Stimulated activated CD8-positive, alpha-beta memory T cell treated with anti-CD3 and anti-CD28 coated beads, Interleukin-2, amount 100 ng/mL, for 1 hour (primary cell): ENCODE measurements at regions not wholly inside any gene's neighbourhood (a gene's known extent, or its start where the extent isn't known, plus 50 kb on each side); places are given as distances from the start of the nearest gene placed in this dataset.

ENCODE experiments used
- DNase-seq, 2 donors: peaks; one replicate each; pipeline ENCODE4 v3.0.0-alpha.2; 2020; ENCODE audit warnings: low read depth in 2 of 2

DNA sequence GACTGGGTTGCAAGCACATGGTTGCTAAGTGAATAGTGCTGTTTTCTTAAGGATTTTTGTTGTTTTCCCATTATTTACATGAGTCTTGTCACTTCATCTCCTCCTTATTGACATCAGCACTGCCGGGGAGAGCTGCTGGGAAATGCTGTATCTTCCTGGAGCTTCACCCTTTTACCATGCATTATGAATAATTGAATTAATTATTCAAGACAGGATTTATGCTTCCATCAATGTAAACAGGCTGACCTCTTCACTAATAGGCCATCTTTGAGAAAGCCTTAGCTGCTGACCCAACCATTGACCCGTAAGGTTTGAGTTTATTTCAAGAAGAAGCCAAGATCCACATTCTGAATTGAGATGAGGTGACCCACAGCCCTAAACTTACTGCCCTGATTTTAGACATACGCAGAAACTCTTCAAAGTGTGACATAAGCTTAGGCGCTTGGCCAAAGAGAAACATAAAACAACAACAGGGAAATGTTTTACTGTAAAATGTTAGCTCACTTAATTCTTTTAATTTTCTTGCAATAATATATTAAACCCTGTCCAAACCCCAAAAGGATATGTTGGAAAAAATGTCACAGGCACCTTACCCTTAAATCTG is 365.5 kb upstream of the SYT4 start:
- DNase-seq = no peak

DNA sequence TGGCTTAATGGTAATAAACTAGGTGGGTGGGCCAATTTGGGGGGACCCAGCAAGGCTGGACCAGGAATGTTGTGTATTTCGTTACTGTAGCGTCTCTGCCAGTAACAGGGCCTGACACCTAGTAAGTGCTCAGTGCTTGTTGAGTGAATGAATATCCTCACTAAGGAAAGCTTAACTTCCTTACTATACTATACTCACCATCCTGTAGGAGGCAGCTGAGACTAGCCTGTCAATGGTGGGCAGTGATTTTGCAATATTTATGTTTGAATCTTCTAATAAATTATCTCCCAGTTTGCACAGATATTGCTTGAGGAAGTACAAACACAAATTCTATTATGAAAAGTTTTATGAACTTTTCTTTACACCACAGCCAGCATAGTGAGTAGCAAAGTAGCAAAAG is 370.7 kb upstream of the SYT4 start:
- no peak for DNase-seq

DNA sequence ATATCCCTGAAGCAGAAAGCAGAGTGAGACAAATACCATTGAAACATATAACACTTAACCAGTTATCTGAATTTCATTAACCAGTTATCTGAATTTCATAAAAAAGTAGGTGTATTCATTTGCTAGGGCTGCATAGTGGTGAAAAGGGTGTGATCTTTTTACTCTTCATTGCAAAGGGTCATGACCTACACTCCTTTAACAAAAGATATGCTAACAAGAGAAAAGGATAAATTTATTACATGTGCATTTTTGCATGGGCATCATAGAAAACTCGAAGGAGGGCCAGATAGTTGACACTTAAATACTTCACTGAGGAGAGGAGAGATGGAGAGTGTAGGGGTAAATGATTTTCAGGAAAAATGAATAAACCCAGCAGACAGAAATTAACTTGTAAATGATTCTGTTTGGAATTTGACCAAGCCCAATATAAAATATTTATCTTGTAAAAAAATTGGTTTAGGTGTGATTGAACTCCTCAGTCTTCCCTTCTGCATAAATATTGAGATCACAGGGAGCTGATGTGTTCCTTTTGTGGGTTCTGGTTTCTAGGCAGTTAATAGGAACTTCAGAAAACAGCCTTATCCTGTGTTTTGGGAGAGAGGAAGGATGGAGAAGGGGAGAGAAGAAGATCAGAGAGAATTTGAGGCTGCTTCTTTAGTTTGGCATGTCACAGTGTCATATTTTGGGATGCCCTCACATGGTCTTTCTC is 372.5 kb upstream of the SYT4 start:
- DNase-seq = no peak

DNA sequence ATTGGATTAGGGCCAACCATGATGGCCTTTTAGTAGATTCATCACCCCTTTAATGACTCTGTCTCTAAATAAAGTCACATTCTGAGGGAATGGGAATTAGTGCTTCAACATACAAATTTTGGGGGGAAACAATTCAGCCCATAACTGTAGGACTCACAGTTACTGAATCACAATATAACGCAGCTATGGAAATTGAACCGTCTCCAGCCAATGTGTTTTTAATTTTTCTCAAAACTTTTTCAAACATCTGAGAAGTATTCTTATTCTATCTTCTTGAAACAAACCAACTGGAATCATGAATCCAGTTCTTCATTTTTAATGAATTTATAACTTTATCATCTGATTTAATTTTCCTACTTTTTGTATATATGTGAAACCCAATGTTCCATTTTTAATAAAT is 373.1 kb upstream of the SYT4 start:
- no peak for DNase-seq

DNA sequence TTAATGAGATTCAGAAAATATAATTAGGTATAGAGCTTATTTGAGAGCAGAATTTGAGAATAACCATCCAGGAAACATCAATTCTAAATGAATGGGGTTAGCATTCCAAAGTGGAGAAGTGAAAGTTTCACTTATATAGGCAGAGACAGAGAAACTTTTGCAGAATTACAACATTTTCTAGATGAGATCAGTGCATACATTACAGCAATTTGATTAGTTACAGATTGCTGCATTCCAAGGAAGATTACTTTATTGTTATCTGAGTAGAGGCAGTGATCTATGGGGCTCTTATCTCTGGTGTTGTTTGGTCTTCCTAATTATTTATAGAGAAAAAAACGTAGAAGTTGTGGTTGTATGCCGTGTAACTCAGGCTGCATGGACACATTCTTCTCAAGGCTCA is 373.8 kb upstream of the SYT4 start:
- no peak for DNase-seq

DNA sequence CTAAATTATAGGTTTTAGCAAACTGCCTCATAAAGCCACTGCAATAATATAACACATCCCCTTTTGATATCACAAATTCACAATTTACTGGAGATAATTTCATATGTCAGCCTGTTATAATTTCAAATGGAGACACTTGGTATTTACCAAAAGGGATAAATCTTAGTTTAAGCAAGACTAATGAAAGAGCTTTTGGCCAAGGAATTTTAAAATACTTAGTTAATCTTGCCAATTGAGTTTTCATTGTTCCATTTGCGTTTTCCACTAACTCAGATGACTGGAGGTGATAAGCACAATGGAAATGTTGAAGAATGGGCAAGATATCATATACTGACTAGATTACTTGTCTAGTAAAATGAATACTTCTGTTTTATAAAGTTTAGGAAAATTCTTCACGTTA is 379.3 kb upstream of the SYT4 start:
- DNase-seq = no peak

DNA sequence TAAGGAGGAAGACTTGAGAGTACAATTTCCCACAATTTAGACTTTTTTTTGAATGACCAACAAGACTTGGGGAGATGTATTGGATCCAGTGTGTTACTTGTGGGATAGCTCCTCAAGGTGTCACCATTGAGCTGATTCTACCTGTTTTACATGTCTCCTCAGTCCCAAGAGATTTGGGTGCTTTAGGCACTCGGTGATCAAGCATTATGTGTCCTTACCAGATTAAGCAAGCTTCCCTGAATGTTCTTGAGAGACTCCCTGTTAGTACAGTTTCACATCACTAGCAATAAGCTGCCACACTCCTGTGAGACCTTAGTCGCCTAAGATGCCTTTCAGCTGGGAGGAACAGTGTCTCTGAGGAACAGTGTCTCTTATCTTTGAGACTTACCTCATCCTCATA is 384.3 kb upstream of the SYT4 start:
- DNase-seq = no peak

DNA sequence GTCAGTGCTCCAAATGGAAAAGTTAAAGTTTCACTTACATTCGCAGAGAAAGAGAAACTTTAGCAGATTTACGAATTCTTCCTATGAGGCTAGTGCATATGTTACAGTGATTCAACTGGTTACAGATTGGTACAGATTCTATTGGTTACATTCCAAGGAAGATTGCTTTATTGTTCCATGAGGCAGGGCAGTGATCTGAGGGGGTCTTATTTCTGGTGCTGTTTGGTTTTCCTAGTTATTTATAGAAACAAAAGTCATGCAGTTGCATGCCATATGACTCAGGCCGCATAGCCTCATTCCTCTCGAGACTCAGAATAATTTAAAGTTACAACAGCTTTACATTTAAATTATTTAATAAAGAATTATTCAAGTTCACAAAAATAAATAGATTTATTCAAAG is 385.4 kb upstream of the SYT4 start:
- DNase-seq = no peak

DNA sequence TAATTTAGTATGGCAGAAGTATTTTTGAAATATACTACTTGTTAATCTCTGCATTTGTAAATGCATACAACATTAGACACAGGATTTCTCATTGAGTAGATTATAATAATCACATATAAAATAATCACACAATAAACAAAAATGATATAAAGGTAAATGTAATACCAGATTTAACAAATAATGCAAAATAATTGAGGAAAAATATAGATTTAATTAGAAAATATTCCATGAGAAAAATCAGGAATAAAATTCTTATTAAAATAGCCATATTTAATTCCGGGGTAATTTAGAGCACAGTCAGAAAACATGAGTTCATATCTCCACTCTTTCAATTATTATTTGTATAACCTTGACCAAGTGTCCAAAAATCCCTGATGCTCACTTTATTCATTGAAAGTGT is 385.9 kb upstream of the SYT4 start:
- no peak for DNase-seq

DNA sequence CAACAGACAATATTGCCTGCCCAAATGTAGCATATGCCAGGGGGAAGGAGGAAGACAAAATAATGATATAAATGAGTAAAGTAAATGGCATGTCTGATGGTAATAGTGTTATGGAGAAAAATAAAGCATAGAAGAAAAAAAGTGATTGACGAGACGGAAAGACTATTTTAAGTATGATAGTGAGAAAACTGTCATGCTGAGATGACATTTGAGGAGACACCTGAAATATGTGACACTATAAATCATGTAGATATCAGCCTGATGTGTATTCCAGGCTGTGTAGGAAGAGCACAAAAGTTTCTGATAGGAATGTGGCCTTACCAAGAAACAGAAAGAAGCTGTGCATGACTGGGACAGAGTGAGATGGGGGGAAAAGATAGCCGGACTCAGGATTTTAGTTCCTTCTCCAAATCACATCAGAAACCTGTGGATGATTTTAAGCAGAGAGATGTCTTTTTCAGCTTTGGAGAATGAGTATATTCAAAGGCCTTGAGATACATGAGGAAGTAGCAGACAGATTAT is 387.3 kb upstream of the SYT4 start:
- no peak for DNase-seq

DNA sequence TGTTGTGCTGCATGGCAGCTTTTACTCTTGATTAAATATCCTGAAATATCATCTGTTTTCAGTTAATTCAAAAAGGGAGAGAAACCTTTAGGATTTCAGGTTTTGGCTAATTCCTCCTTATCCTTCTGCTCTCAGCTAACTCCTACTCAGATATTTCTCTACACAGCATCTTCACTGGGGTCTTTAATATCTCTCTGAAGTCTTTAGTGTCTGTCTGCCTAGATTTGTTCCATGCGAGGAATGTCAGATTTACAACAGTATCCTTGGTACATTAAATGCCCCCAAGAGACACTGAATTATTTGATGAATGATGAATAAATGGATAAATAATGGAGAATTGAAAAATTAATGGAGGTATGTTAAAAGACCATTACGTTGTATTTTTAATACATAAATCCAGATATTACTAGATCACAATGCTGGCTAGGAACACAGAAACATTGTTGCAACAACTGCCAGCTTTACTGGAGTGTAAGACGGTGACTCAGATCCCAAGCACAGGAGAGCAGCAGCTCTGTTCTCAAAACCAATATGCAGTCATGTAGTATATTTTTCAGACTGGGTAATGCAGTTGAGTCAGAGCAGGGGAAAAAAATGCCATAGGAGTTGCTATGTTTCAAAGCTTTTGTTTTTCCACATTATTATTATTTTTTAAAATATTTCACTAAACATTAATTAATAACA is 388.0 kb upstream of the SYT4 start:
- no peak for DNase-seq

DNA sequence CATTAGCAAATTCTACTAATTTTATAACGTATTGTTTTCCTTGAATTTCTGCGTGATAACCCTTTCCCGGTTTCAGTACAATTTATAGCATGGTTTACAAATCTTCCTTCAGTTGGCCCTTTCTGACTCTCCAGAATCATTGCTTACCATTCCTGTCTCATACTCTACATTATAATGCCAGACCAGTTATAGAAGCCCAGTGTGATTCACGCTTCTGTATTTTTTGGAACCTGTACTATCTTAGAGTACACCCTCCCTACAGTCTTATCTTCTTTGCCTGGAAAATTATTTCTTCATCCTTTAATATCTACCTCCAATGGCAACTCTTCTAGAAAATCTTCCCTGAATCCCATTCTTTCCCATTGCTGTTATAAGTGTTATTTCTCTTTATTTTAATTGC is 391.6 kb upstream of the SYT4 start:
- no peak for DNase-seq

DNA sequence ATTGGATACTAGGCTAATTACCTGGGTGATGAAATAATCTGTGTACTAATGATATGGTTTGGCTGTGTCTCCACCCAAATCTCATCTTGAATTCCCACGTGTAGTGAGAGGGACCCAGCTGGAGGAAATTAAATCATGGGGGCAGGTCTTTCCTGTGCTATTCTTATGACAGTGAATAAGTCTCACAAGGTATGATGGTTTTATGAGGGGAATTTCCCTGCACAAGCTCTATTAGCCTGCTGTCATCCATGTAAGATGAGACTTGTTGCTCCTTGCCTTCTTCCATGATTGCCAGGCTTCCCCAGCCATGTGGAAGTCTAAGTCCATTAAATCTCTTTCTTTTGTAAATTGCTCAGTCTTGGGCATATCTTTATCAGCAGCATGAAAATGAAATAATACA is 394.1 kb upstream of the SYT4 start:
- DNase-seq = no peak

DNA sequence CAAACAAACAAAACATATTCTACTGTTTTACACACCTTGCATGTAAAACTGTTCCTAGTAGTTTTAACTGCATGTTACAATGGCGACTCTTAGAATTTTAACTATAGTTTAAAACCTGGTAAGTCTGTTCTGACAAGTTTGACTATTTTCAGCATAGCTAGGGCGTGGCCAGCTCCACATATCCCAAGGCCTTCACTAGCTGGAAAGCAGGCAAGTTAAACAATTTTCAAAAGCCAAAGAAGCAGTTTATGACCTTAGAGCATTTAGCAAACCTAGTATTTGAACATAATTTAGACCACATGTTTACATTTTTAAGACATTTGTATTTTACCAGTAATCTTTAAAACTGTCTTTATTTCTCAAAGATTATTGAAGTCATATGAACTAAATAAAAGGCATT is 402.8 kb upstream of the SYT4 start:
- DNase-seq = no peak

DNA sequence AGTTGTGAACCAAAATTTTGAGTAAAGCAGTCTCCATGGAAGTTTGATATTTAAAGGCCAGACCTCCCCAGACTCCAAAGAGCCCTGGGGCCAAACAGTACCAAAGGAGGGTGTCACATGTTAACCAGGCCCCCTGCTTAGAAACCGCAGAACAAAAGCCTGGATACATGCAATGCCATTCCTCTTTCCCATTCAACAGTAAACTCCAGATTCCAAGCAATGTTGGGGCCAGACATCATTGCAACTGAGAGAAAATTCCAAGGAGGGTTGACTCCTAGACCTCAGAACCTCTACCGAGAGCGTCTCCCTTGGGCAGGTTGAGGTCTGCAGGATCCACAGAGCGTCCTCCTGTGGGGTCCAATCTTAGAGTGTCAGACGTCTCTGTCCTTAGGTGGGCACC is 404.4 kb upstream of the SYT4 start:
- no peak for DNase-seq

DNA sequence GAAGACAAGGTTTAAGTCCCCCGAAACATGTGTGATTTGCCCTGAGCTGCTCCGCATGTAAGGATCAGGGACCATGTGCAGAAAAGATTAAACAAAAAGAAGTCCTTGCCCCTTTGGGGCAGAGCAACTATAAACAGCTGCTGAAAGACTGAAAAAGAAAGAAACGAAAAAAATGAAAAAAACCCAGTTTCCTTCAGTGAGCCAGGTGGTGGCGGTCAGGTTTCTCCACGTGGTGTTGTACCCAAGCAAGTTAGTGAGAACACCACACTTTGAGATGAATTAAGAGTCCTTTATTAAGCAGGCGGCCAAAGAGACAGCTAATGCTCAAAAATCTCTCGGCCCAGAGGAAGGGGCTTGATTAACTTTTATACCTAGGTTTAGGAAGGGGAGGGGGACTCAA is 404.9 kb upstream of the SYT4 start:
- DNase-seq = no peak

DNA sequence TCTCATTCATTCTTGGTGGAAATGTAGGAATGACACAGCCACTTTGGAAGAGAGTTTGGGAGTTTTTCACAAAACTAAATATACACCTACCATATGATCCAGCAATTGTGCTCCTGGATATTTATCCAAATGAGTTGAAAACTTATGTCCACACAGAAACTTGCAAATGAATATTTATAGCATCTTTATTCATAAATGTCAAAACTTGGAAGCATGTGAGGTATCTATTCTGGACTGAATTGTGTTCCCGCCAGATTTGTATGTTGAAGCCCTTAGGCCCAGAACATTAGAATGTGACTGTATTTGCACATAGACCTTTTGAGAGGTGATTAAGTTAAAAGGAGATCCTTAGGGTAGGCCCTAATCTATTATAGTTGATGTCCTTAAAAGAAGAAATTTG is 409.4 kb upstream of the SYT4 start:
- DNase-seq = no peak

DNA sequence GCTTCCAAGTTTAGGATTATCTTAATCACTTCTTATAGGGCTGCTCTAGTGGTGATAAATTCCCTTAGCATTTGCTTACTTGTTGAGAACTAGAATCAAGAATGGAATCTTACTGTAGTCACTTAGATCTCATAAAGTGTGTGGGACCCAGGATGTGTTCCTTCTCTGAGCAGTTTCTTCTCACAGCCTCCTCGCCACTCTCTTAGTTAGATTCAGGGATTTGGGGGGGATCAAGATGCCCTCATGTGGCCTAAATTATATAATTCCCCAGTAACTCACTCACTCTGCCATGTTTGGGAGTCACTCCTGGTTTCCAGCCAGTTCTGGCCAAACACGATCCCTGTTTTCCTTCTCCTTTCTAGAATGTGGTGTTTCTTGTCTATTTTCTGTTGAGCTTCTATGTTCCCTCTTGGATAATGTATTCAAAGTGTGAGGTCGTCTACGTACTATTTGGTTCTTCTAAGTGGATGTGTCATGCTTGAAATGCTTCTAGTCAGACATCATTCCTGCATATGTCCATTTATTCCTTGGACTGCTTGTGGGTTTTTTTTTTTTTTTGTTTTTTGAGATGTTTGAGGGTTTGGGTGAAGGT is 414.9 kb upstream of the SYT4 start:
- DNase-seq = no peak

DNA sequence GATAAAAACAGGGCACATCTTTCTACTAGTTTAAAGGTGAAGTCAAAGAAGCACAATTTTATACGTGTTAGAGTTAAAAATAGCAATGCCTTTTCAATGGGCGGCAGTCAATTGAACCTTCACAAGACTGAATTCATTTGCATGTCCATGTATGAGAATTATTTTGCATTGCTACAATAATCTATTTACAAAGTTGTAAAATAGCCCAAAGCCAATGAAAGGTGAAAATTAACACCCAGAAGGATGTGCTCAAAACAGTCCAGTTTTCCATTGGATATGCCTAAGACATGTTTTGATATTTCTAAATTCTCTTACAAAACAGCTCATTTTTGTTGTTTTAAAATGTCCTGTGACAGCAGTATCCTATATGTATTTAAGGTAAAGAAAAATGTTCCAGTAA is 425.1 kb upstream of the SYT4 start:
- no peak for DNase-seq

DNA sequence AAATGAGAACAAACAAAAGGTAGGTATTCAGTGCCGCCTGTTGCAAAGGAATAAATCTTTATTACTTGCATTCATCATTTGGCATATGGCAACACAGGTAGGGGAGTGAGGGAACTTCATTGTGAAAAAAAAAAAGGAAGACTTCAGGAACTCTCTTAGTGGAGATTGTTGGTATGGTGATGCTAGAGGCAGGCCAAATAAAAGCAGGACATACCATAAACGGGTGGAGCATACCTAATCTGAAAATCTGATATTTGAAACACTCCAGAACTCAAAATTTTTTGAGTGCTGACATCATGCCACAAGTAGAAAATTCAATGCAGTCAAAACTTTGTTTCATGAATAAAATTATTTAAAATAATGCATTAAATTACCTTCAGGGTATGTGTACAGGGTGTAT is 425.8 kb upstream of the SYT4 start:
- DNase-seq = no peak

DNA sequence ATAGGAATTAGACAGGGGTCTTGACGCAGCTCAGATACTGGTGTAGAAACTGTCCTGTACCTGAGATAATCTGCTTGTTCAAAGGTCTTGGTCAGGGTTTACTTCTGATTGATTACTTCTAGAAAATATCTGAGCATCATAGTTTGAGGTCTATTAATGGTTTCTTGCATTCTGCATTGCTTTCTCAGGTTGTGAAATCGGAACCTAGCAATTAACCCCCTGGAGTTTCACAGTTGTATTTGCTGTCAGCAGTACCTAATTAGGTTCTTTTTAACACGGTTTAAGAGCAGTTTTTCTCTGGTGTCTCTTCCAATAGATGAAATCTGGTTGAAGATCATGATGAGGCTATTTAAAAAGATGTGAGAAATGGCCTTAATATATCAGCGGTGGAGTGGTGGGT is 428.6 kb upstream of the SYT4 start:
- no peak for DNase-seq

DNA sequence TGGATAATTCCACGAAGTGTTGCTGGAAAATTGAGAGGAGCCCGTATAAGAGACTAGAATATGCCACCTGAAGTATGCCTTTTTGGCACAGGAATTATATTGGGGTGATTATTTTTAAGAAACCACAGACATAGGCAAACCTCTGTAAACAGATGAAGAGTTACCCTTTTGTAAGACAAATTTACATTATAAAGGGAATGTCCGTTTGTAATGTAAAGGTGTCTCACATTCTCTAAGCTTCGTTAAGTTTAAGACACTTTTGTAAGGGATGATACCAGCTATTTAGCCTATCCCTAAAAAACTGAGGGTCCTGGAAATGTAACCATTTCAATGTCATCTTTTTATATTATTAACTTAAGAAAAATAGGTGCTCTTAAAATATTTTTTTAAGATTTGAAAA is 432.8 kb upstream of the SYT4 start:
- no peak for DNase-seq
